ENCODE measurements at regions not wholly inside any gene's neighbourhood (a gene's known extent, or its start where the extent isn't known, plus 50 kb on each side); places are given as distances from the start of the nearest gene placed in this dataset.

DNA sequence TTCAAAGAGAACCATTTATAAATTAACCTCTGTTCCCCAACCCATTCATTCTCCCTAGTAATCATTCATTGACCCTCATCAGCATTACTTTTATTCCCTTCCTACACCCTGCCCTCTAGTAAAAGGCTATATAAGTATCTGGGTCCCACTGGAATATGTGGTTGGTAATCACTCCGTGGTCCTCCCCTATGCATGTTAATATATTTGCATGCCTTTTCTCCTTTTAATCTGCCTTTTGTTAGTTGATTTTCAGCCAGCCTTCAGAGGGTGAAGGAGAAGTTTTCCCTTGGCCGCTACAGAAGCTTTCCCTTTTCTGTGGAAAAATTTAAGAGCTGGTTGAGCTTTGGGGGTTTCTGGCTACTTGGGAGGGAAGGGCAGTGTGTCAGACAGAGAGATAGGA is 585.6 kb downstream of the UTRN start:
- TF ChIP-seq, protein P1, sequence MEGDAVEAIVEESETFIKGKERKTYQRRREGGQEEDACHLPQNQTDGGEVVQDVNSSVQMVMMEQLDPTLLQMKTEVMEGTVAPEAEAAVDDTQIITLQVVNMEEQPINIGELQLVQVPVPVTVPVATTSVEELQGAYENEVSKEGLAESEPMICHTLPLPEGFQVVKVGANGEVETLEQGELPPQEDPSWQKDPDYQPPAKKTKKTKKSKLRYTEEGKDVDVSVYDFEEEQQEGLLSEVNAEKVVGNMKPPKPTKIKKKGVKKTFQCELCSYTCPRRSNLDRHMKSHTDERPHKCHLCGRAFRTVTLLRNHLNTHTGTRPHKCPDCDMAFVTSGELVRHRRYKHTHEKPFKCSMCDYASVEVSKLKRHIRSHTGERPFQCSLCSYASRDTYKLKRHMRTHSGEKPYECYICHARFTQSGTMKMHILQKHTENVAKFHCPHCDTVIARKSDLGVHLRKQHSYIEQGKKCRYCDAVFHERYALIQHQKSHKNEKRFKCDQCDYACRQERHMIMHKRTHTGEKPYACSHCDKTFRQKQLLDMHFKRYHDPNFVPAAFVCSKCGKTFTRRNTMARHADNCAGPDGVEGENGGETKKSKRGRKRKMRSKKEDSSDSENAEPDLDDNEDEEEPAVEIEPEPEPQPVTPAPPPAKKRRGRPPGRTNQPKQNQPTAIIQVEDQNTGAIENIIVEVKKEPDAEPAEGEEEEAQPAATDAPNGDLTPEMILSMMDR (IDR thresholded peaks at IDR 0.05; ENCODE audit: low read length): no peak
- TF ChIP-seq EZH2 (IDR thresholded peaks at IDR 0.05; ENCODE audit: borderline replicate concordance, low read length): no peak

Measured in OCI-LY1 (cell line).